IMR-90 (cell line): ENCODE measurements at regions not wholly inside any gene's neighbourhood (a gene's known extent, or its start where the extent isn't known, plus 50 kb on each side); places are given as distances from the start of the nearest gene placed in this dataset.

Experiments used
- ATAC-seq: fragments of 200-7000 bp; cut with Tn5 transposase; 2 replicates; pipeline ENCODE4 v1.9.1; 2020; ENCODE audit warnings: low read depth, mild to moderate bottlenecking, moderate library complexity
- BruUV-seq: library from RNA; stranded (reverse); fragments of 400-500 nt; replicated peaks from 2 replicates; lab custom pipeline; 2021; lab: Mats Ljungman, UMichigan
- CTCF ChIA-PET: fragments of 300-600 bp; formaldehyde crosslinking; extraction: SDS; loops from one replicate; lab custom pipeline; 2021; ENCODE audit warnings: antibody characterized with exemption; lab: Yijun Ruan, JAX
- POLR2A ChIA-PET: fragments of 300-600 bp; sonication (Branson Sonifier 250); formaldehyde crosslinking; loops from one replicate; lab custom pipeline; 2022; ENCODE audit warnings: antibody characterized with exemption; ENCODE audit not compliant: unreplicated experiment; lab: Charles Lee
- DNase-seq: peaks from one replicate; pipeline ENCODE4 v3.0.0; 2013
- H2AFZ ChIP-seq: replicated peaks from 2 replicates; pipeline ENCODE3; 2013; ENCODE audit warnings: low read length, mild to moderate bottlenecking; ENCODE audit not compliant: poor library complexity
- H2AK5ac ChIP-seq: 2 replicates; pipeline ENCODE4 v1.6.1; 2013; ENCODE audit warnings: low read depth, low read length, inconsistent platforms
- H2AK9ac ChIP-seq: replicated peaks from 2 replicates; pipeline ENCODE3; 2013; ENCODE audit warnings: mild to moderate bottlenecking, low read depth, low read length, moderate library complexity; ENCODE audit not compliant: poor library complexity
- H2BK120ac ChIP-seq: 2 replicates; pipeline ENCODE4 v1.6.1; 2013; ENCODE audit warnings: low read depth, low read length, inconsistent platforms
- H2BK15ac ChIP-seq: 3 replicates; pipeline ENCODE4 v1.6.1; 2013; ENCODE audit warnings: low read depth, low read length, inconsistent platforms
- H2BK20ac ChIP-seq: 2 replicates; pipeline ENCODE4 v1.6.1; 2013; ENCODE audit warnings: low read depth, mild to moderate bottlenecking, inconsistent platforms, low read length, moderate library complexity
- H2BK5ac ChIP-seq: 2 replicates; pipeline ENCODE4 v1.6.1; 2013; ENCODE audit warnings: mild to moderate bottlenecking, low read depth, low read length, inconsistent platforms; ENCODE audit not compliant: poor library complexity, severe bottlenecking
- H3K14ac ChIP-seq: replicated peaks from 2 replicates; pipeline ENCODE4 v1.6.1; 2013; ENCODE audit warnings: low read depth, low read length, inconsistent platforms
- H3K18ac ChIP-seq: 2 replicates; pipeline ENCODE4 v1.6.1; 2013; ENCODE audit warnings: low read depth, low read length, control low read depth
- H3K23ac ChIP-seq: 2 replicates; pipeline ENCODE4 v1.6.1; 2013; ENCODE audit warnings: low read depth, low read length, inconsistent platforms
- H3K27ac ChIP-seq: 2 replicates; pipeline ENCODE4 v1.5.1; 2013; ENCODE audit warnings: mild to moderate bottlenecking, control low read depth, low read length; ENCODE audit not compliant: insufficient read depth
- H3K27me3 ChIP-seq: 2 replicates; pipeline ENCODE4 v1.6.1; 2013; ENCODE audit warnings: low read length; ENCODE audit not compliant: control insufficient read depth, insufficient read depth
- H3K36me3 ChIP-seq: 2 replicates; pipeline ENCODE4 v1.6.1; 2013; ENCODE audit warnings: low read length, mixed read lengths; ENCODE audit not compliant: control insufficient read depth, insufficient read depth
- H3K4ac ChIP-seq: 2 replicates; pipeline ENCODE4 v1.6.1; 2013; ENCODE audit warnings: low read depth, low read length, inconsistent platforms
- H3K4me1 ChIP-seq: 2 replicates; pipeline ENCODE4 v1.6.1; 2013; ENCODE audit warnings: low read length, mixed read lengths; ENCODE audit not compliant: control insufficient read depth, insufficient read depth
- H3K4me2 ChIP-seq: 2 replicates; pipeline ENCODE4 v1.6.1; 2013; ENCODE audit warnings: low read depth, mild to moderate bottlenecking, control low read depth, low read length, moderate library complexity
- H3K4me3 ChIP-seq: 2 replicates; pipeline ENCODE4 v1.5.1; 2013; ENCODE audit warnings: low read depth, mild to moderate bottlenecking, control low read depth, low read length, moderate library complexity; ENCODE audit not compliant: insufficient read depth
- H3K56ac ChIP-seq: 2 replicates; pipeline ENCODE4 v1.6.1; 2013; ENCODE audit warnings: low read length, inconsistent platforms; ENCODE audit not compliant: insufficient read depth; ENCODE audit errors: extremely low read depth
- H3K79me1 ChIP-seq, 2 experiments: 2 replicates each; pipeline ENCODE4 v1.6.1; 2013; ENCODE audit warnings: low read length in 2 of 2, inconsistent platforms in 1 of 2, low read depth in 1 of 2
- H3K9ac ChIP-seq: 2 replicates; pipeline ENCODE4 v1.6.1; 2013; ENCODE audit warnings: low read depth, low read length, control low read depth
- H3K9me1 ChIP-seq: 2 replicates; pipeline ENCODE4 v1.6.1; 2013; ENCODE audit warnings: low read length, inconsistent platforms; ENCODE audit not compliant: insufficient read depth
- H3K9me3 ChIP-seq: 2 replicates; pipeline ENCODE4 v1.6.1; 2013; ENCODE audit warnings: low read length; ENCODE audit not compliant: control insufficient read depth, insufficient read depth
- H4K20me1 ChIP-seq: 2 replicates; pipeline ENCODE4 v1.6.1; 2013; ENCODE audit warnings: low read length, inconsistent platforms; ENCODE audit not compliant: insufficient read depth
- H4K5ac ChIP-seq: 2 replicates; pipeline ENCODE4 v1.6.1; 2013; ENCODE audit warnings: mild to moderate bottlenecking, low read depth, low read length, control low read depth
- H4K8ac ChIP-seq, 2 experiments: 2 replicates each; pipeline ENCODE4 v1.6.1; 2013; ENCODE audit warnings: low read depth in 2 of 2, low read length in 2 of 2, control low read depth in 1 of 2, inconsistent platforms in 1 of 2
- H4K91ac ChIP-seq: 2 replicates; pipeline ENCODE4 v1.6.1; 2013; ENCODE audit warnings: low read depth, low read length, inconsistent platforms; ENCODE audit not compliant: insufficient read depth
- BHLHE40 ChIP-seq: fragments of 150-350 bp; IDR thresholded peaks from 2 replicates; pipeline ENCODE4 v1.6.1; 2016; ENCODE audit warnings: mild to moderate bottlenecking, low read depth, low read length
- CEBPB ChIP-seq: IDR thresholded peaks from 2 replicates; pipeline ENCODE4 v1.6.1; 2012; ENCODE audit warnings: low read depth, low read length, improper control_type of control experiment
- ELK1 ChIP-seq: fragments of 150-350 bp; IDR thresholded peaks from 2 replicates; pipeline ENCODE4 v1.6.1; 2016; ENCODE audit warnings: low read depth, mild to moderate bottlenecking, low read length, moderate library complexity, borderline replicate concordance
- MAZ ChIP-seq: IDR thresholded peaks from 2 replicates; pipeline ENCODE4 v1.6.1; 2012; ENCODE audit warnings: low read depth, mild to moderate bottlenecking, low read length, improper control_type of control experiment, moderate library complexity, borderline replicate concordance
- MXI1 ChIP-seq: IDR thresholded peaks from 2 replicates; pipeline ENCODE4 v1.6.1; 2012; ENCODE audit warnings: low read depth, mild to moderate bottlenecking, low read length, moderate library complexity, borderline replicate concordance
- RCOR1 ChIP-seq: IDR thresholded peaks from 2 replicates; pipeline ENCODE4 v1.6.1; 2012; ENCODE audit warnings: mild to moderate bottlenecking, low read length, improper control_type of control experiment; ENCODE audit not compliant: insufficient replicate concordance
- USF2 ChIP-seq: fragments of 150-350 bp; IDR thresholded peaks from 2 replicates; pipeline ENCODE4 v1.6.1; 2017; ENCODE audit warnings: mild to moderate bottlenecking, antibody characterized with exemption, low read length, low read depth
- dilution Hi-C: fragments of 300-500 bp; cut with HindIII; formaldehyde crosslinking; loops from one replicate; pipeline ENCODE4 v1.14.3; 2018; ENCODE audit warnings: low sequenced_read_pairs; ENCODE audit not compliant: unreplicated experiment
- in situ Hi-C: fragments of 300-500 bp; cut with MboI; formaldehyde crosslinking; loops from 3 replicates; pipeline ENCODE4 v1.14.3; 2019; ENCODE audit warnings: low sequenced_read_pairs, inconsistent platforms, mixed read lengths
- intact Hi-C: fragments of 100-400 bp; cut with micrococcal nuclease; formaldehyde crosslinking; loops from 2 replicates; pipeline ENCODE4 v1.10.0; 2022

DNA sequence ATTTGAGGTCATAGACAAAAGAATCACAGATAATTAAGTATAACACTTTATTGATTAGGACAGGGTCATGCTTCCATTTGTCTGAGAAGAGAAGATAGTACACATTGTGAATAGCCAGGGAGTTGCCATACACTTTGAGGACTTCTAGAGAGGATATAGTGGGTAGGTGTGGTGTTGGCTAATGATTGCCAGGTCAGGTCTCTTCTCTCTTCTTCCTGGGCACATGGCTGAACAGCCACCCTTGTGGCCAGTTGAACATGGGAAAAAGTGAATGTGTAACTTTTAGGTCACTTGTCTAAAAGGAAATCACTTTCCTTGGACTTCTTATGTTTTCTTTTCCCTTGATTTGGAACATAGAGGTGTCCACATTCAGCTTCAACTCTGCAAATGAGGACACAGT lies 772.1 kb upstream of the MAP3K7 start:
- Histone ChIP-seq H3K23ac (no peak overlapping the region), H2BK5ac (no peak overlapping the region), H3K27me3 (no peaks in the 10 kb centered on the region), H2BK120ac (no peak overlapping the region), H2AFZ (no peak overlapping the region), H3K4me2 (no peak overlapping the region), H2BK20ac (no peak overlapping the region), H3K9ac (no peak overlapping the region), H3K9me3 (no peaks in the 10 kb centered on the region), H3K4ac (no peak overlapping the region), H3K27ac (no peak overlapping the region), H3K56ac (no peak overlapping the region), H3K9me1 (no peaks in the 10 kb centered on the region), H3K36me3 (no peaks in the 10 kb centered on the region), H3K14ac (no peak overlapping the region), H3K79me1 (no peaks in the 10 kb centered on the region), H2AK5ac (no peak overlapping the region), H2BK15ac (no peak overlapping the region), H3K4me1 (no peaks in the 10 kb centered on the region), H4K91ac (no peak overlapping the region), H3K4me3 (no peak overlapping the region), H4K20me1 (no peaks in the 10 kb centered on the region), H4K8ac (no peak overlapping the region), H2AK9ac (no peak overlapping the region), H3K18ac (no peak overlapping the region), H4K5ac (no peak overlapping the region)
- CTCF ChIA-PET, result no interaction called here
- POLR2A ChIA-PET, result no interaction called here
- no peak for TF ChIP-seq CEBPB
- no peak for TF ChIP-seq MAZ
- no peak for TF ChIP-seq ELK1
- TF ChIP-seq BHLHE40, result no peak
- no peak for TF ChIP-seq MXI1
- no peak for TF ChIP-seq RCOR1
- TF ChIP-seq USF2, result no peak
- in situ Hi-C loops (no loop called here), dilution Hi-C loops (no loop called here), intact Hi-C loops (loop anchor here (5.0 kb wide), 1 partner anchor 78 kb away; no protein-coding TSS in a partner anchor)
- ATAC-seq (no peak), DNase-seq (no peak)
- no TSS peak for BruUV-seq
